C4-2B (cell line): ENCODE measurements at regions not wholly inside any gene's neighbourhood (a gene's known extent, or its start where the extent isn't known, plus 50 kb on each side); places are given as distances from the start of the nearest gene placed in this dataset.

Source experiments
- ZFX ChIP-seq: fragments of 450-650 bp; IDR thresholded peaks from 2 replicates; pipeline ENCODE4 v1.6.1; 2017
- TF ChIP-seq, protein P1 (sequence below): fragments of 450-650 bp; conservative IDR thresholded peaks from 2 replicates; pipeline ENCODE4 v1.5.1; 2017; ENCODE audit warnings: mild to moderate bottlenecking

DNA sequence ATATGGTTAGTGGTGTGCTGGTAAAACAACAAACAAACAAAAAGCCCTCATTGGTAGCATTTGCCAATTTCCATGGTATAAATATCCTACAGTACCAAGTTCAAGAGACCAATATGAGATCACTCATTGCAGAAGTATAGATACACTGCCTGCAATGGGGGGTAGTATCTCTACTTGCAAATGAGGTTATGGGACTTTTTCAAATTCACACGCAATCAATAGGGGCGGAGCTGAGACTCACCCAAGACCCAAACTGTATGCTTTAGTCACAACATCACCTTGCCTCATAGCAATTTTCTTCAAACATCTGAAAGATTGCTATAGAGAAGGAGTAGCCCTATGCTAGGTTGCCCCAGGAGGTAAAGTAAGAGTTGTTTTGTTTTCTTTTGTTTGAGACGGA lies 93.7 kb downstream of the VCPKMT start:
- TF ChIP-seq, protein P1, sequence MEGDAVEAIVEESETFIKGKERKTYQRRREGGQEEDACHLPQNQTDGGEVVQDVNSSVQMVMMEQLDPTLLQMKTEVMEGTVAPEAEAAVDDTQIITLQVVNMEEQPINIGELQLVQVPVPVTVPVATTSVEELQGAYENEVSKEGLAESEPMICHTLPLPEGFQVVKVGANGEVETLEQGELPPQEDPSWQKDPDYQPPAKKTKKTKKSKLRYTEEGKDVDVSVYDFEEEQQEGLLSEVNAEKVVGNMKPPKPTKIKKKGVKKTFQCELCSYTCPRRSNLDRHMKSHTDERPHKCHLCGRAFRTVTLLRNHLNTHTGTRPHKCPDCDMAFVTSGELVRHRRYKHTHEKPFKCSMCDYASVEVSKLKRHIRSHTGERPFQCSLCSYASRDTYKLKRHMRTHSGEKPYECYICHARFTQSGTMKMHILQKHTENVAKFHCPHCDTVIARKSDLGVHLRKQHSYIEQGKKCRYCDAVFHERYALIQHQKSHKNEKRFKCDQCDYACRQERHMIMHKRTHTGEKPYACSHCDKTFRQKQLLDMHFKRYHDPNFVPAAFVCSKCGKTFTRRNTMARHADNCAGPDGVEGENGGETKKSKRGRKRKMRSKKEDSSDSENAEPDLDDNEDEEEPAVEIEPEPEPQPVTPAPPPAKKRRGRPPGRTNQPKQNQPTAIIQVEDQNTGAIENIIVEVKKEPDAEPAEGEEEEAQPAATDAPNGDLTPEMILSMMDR, result no peak
- TF ChIP-seq ZFX, result no peak
